ENCODE measurements at regions not wholly inside any gene's neighbourhood (a gene's known extent, or its start where the extent isn't known, plus 50 kb on each side); places are given as distances from the start of the nearest gene placed in this dataset.

GRCh38 chr5:96112703-96113102, 151.1 kb upstream of the ELL2 start:
- TF ChIP-seq POLR2AphosphoS5 (IDR thresholded peaks at IDR 0.05) (no peak), CTCF (IDR thresholded peaks at IDR 0.05) (no peak), POLR2A (IDR thresholded peaks at IDR 0.05) (no peak), EP300 (IDR thresholded peaks at IDR 0.05) (no peak)

Measured in sigmoid colon (tissue), 4 donors.